Kidney (tissue), 13 donors: ENCODE measurements at regions not wholly inside any gene's neighbourhood (a gene's known extent, or its start where the extent isn't known, plus 50 kb on each side); places are given as distances from the start of the nearest gene placed in this dataset.

Experiments
- DNase-seq, 5 donors: peaks; one replicate each; pipeline ENCODE4 v3.0.0-alpha.2; 2013 to 2020
- FAIRE-seq: peaks from 2 replicates; lab custom pipeline; 2012; peaks lifted over from hg19 to GRCh38; lab: Jason Lieb, UNC
- H3K27ac ChIP-seq, 2 donors: one replicate each; pipeline ENCODE4 v1.7.0; 2013; ENCODE audit warnings: low read depth in 2 of 2, low read length in 2 of 2, inconsistent platforms in 1 of 2
- H3K27me3 ChIP-seq: one replicate; pipeline ENCODE4 v1.7.1; 2013; ENCODE audit warnings: low read length, inconsistent platforms; ENCODE audit not compliant: control insufficient read depth, insufficient read depth
- H3K36me3 ChIP-seq, 3 donors: one replicate each; pipeline versions ENCODE4 v1.7.0 to v1.7.1; 2013; ENCODE audit warnings: low read length in 3 of 3, control low read depth in 1 of 3, inconsistent platforms in 1 of 3; ENCODE audit not compliant: insufficient read depth in 3 of 3, control insufficient read depth in 2 of 3
- H3K4me1 ChIP-seq, 3 donors: one replicate each; pipeline versions ENCODE4 v1.7.0 to v1.7.1; 2013; ENCODE audit warnings: low read length in 3 of 3, inconsistent platforms in 1 of 3, low read depth in 1 of 3; ENCODE audit not compliant: control insufficient read depth in 2 of 3, insufficient read depth in 2 of 3
- H3K4me3 ChIP-seq, 3 donors: one replicate each; pipeline versions ENCODE4 v1.7.0 to v1.8.1; 2013; ENCODE audit warnings: low read length in 3 of 3, control low read depth in 1 of 3, inconsistent platforms in 1 of 3
- H3K9ac ChIP-seq, 3 donors: one replicate each; pipeline versions ENCODE4 v1.7.0 to v1.7.1; 2013; ENCODE audit warnings: low read length in 3 of 3, control low read depth in 1 of 3, inconsistent platforms in 1 of 3
- H3K9me3 ChIP-seq, 3 donors: one replicate each; pipeline versions ENCODE4 v1.7.0 to v1.7.1; 2013; ENCODE audit warnings: low read length in 3 of 3, control low read depth in 1 of 3, inconsistent platforms in 1 of 3; ENCODE audit not compliant: control insufficient read depth in 2 of 3, insufficient read depth in 1 of 3
- intact Hi-C: fragments of 100-400 bp; cut with DNase I; formaldehyde crosslinking; loops from one replicate; pipeline ENCODE4 v1.11.1; 2022
- TF ChIP-seq, protein P1 (sequence below): IDR thresholded peaks from 3 replicates; pipeline ENCODE4 v1.5.1; 2012; ENCODE audit warnings: mild to moderate bottlenecking, moderate library complexity, borderline replicate concordance; ENCODE audit not compliant: insufficient read depth; ENCODE audit errors: extremely low read depth
- donor health status: control.
- donor health status: control.
- donor health status: control.
- donor health status: control.
- donor health status: control.
- donor health status: DM: yes; HTN: yes; CAD: no.
- donor health status: Normal renal cell carcinoma (clear cell type).

DNA sequence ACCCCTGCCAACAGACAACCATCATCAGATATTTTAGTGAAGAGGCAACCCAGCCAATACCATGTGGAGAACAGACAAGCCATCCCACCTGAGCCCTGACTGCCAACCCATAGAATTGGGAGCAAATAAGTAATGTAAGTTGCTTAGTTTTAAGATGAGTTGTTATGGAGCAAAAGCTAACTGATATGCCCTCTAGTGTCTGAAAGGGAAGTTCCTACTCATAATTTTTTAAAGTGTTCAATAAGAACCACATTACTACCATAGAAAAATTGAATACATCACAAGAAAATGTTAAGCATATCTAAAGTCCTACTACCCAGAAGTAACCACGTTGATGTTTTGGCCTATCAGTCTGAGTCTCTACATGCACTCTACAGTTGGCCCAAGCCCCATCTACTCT is 50.8 kb upstream of the SLC36A4 start:
- no peak overlapping the region for H3K27ac ChIP-seq
- H3K27me3 ChIP-seq = no peaks in the 10 kb centered on the region
- FAIRE-seq (no peak), DNase-seq (no peak)
- no peak overlapping the region for H3K9ac ChIP-seq
- no peaks in the 10 kb centered on the region for H3K9me3 ChIP-seq
- TF ChIP-seq, protein P1, sequence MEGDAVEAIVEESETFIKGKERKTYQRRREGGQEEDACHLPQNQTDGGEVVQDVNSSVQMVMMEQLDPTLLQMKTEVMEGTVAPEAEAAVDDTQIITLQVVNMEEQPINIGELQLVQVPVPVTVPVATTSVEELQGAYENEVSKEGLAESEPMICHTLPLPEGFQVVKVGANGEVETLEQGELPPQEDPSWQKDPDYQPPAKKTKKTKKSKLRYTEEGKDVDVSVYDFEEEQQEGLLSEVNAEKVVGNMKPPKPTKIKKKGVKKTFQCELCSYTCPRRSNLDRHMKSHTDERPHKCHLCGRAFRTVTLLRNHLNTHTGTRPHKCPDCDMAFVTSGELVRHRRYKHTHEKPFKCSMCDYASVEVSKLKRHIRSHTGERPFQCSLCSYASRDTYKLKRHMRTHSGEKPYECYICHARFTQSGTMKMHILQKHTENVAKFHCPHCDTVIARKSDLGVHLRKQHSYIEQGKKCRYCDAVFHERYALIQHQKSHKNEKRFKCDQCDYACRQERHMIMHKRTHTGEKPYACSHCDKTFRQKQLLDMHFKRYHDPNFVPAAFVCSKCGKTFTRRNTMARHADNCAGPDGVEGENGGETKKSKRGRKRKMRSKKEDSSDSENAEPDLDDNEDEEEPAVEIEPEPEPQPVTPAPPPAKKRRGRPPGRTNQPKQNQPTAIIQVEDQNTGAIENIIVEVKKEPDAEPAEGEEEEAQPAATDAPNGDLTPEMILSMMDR = no peak
- no peaks in the 10 kb centered on the region for H3K4me1 ChIP-seq
- no peak overlapping the region for H3K4me3 ChIP-seq
- H3K36me3 ChIP-seq = no peaks in the 10 kb centered on the region
- intact Hi-C loops = no loop called here

DNA sequence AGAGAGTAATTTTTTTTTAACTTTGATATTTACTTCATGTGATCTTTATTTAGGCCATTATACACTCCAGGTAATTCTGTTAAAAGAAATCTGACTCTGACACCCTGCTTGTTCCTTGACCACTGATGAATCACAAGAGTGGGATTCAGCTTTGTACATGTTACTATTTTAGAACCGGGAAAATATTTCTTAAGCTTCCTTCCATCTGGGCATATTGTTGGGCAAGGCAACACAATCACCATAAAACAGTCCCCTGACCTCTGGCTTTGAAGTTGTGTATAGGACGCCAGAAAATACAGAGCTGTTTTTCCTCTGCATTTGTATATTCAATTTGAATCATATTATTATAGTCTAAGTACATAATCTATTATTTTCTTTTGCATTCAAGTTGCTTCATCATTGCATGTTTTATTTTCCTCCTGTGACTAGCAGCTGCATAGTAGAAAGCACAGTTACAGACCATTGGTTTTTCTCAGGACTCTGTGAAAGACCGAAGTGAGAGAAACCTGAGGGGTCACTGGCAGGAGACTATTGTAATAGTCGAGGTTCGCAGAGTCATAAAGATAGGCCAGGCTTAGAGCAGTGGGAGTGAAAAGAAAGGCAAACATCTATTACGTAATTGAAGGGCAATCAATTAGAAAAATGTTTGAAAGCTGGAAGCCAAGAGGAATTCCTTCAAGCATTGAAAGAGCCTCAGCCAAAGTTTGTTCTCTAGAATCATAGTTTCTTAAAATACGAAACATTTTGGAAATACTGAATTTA is 51.8 kb upstream of the SLC36A4 start:
- DNase-seq = peak in 3 of 5 donors; percentile 11 to 72 (median 47)
- TF ChIP-seq, protein P1 = no peak
- Histone ChIP-seq H3K27ac (no peak overlapping the region), H3K9ac (no peak overlapping the region), H3K4me1 (no peaks in the 10 kb centered on the region), H3K4me3 (no peak overlapping the region), H3K36me3 (no peaks in the 10 kb centered on the region), H3K27me3 (no peaks in the 10 kb centered on the region), H3K9me3 (no peaks in the 10 kb centered on the region)
- intact Hi-C loops = no loop called here
- no peak for FAIRE-seq

- Histone ChIP-seq H3K27me3 (no peaks in the 10 kb centered on the region), H3K4me1 (no peaks in the 10 kb centered on the region), H3K4me3 (no peak overlapping the region), H3K9me3 (no peaks in the 10 kb centered on the region), H3K27ac (no peak overlapping the region), H3K9ac (no peak overlapping the region), H3K36me3 (no peaks in the 10 kb centered on the region)
- FAIRE-seq (no peak), DNase-seq (no peak)
- TF ChIP-seq, protein P1 = no peak
- intact Hi-C loops = no loop called here
Measured at GRCh38 chr11:93250326-93250725, 52.5 kb upstream of the SLC36A4 start.

- TF ChIP-seq, protein P1 = no peak
- no peaks in the 10 kb centered on the region for H3K36me3 ChIP-seq
- H3K9me3 ChIP-seq = no peaks in the 10 kb centered on the region
- no peak overlapping the region for H3K4me3 ChIP-seq
- intact Hi-C loops = no loop called here
- H3K9ac ChIP-seq = no peak overlapping the region
- H3K27ac ChIP-seq = no peak overlapping the region
- no peaks in the 10 kb centered on the region for H3K4me1 ChIP-seq
- DNase-seq = no peak
- no peak for FAIRE-seq
- H3K27me3 ChIP-seq = no peaks in the 10 kb centered on the region
Measured at GRCh38 chr11:93251922-93252321, 54.1 kb upstream of the SLC36A4 start.
